ENCODE measurements at regions not wholly inside any gene's neighbourhood (a gene's known extent, or its start where the extent isn't known, plus 50 kb on each side); places are given as distances from the start of the nearest gene placed in this dataset.

- H3K27me3 ChIP-seq (ENCODE audit: insufficient read depth, low read length) = no peaks in the 10 kb centered on the region
- no peak overlapping the region for H3K27ac ChIP-seq (ENCODE audit: low read depth, low read length, poor library complexity, severe bottlenecking)
- TF ChIP-seq EZH2 (IDR thresholded peaks at IDR 0.05; ENCODE audit: borderline replicate concordance, low read length) (no peak), CTCF (IDR thresholded peaks at IDR 0.05; ENCODE audit: low read length) (no peak)
- H3K4me3 ChIP-seq (ENCODE audit: low read depth, low read length, poor library complexity, severe bottlenecking) = no peak overlapping the region
- H3K4me1 ChIP-seq (ENCODE audit: insufficient read depth, low read length, severe bottlenecking) = no peaks in the 10 kb centered on the region
- no peak overlapping the region for H3K4me2 ChIP-seq (ENCODE audit: low read length)
- no peaks in the 10 kb centered on the region for H3K9me2 ChIP-seq (ENCODE audit: low read depth, low read length)
- no peaks in the 10 kb centered on the region for H4K20me1 ChIP-seq (ENCODE audit: insufficient read depth, low read length)
- no peak overlapping the region for H3K9ac ChIP-seq (ENCODE audit: low read length)
- no peak overlapping the region for H2AFZ ChIP-seq (ENCODE audit: low read length)
- no peaks in the 10 kb centered on the region for H3K79me2 ChIP-seq (ENCODE audit: insufficient read depth, low read length)
- no peaks in the 10 kb centered on the region for H3K9me3 ChIP-seq (ENCODE audit: low read length)
- no peaks in the 10 kb centered on the region for H3F3A ChIP-seq (ENCODE audit: insufficient read depth, low read length)
- no peaks in the 10 kb centered on the region for H3K36me3 ChIP-seq (ENCODE audit: insufficient read depth, low read length)
Measured at GRCh38 chr3:127472506-127472905, 118.0 kb downstream of the TPRA1 start.

- TF ChIP-seq EZH2 (IDR thresholded peaks at IDR 0.05; ENCODE audit: borderline replicate concordance, low read length) (no peak), CTCF (IDR thresholded peaks at IDR 0.05; ENCODE audit: low read length) (no peak)
Measured at GRCh38 chr3:127471142-127471541, 119.4 kb downstream of the TPRA1 start.

GRCh38 chr3:127469760-127470159 is 120.8 kb downstream of the TPRA1 start:
- H3K79me2 ChIP-seq (ENCODE audit: insufficient read depth, low read length) = no peaks in the 10 kb centered on the region

More at GRCh38 chr3:127471142-127471541, 119.4 kb downstream of the TPRA1 start:
- H2AFZ ChIP-seq (ENCODE audit: low read length) = no peak overlapping the region
- H3K27me3 ChIP-seq (ENCODE audit: insufficient read depth, low read length) = no peaks in the 10 kb centered on the region
- no peaks in the 10 kb centered on the region for H3K79me2 ChIP-seq (ENCODE audit: insufficient read depth, low read length)
- no peaks in the 10 kb centered on the region for H3F3A ChIP-seq (ENCODE audit: insufficient read depth, low read length)
- H3K4me2 ChIP-seq (ENCODE audit: low read length) = no peak overlapping the region
- no peaks in the 10 kb centered on the region for H3K36me3 ChIP-seq (ENCODE audit: insufficient read depth, low read length)
- H4K20me1 ChIP-seq (ENCODE audit: insufficient read depth, low read length) = no peaks in the 10 kb centered on the region
- H3K27ac ChIP-seq (ENCODE audit: low read depth, low read length, poor library complexity, severe bottlenecking) = no peak overlapping the region
- no peak overlapping the region for H3K4me3 ChIP-seq (ENCODE audit: low read depth, low read length, poor library complexity, severe bottlenecking)
- no peaks in the 10 kb centered on the region for H3K9me2 ChIP-seq (ENCODE audit: low read depth, low read length)
- no peaks in the 10 kb centered on the region for H3K4me1 ChIP-seq (ENCODE audit: insufficient read depth, low read length, severe bottlenecking)
- no peaks in the 10 kb centered on the region for H3K9me3 ChIP-seq (ENCODE audit: low read length)
- H3K9ac ChIP-seq (ENCODE audit: low read length) = no peak overlapping the region

More at GRCh38 chr3:127469760-127470159, 120.8 kb downstream of the TPRA1 start:
- Histone ChIP-seq H2AFZ (ENCODE audit: low read length) (no peak overlapping the region), H3K27ac (ENCODE audit: low read depth, low read length, poor library complexity, severe bottlenecking) (no peak overlapping the region), H3K4me1 (ENCODE audit: insufficient read depth, low read length, severe bottlenecking) (no peaks in the 10 kb centered on the region), H3K9me3 (ENCODE audit: low read length) (no peaks in the 10 kb centered on the region), H3K36me3 (ENCODE audit: insufficient read depth, low read length) (no peaks in the 10 kb centered on the region), H3F3A (ENCODE audit: insufficient read depth, low read length) (no peaks in the 10 kb centered on the region), H4K20me1 (ENCODE audit: insufficient read depth, low read length) (no peaks in the 10 kb centered on the region), H3K4me2 (ENCODE audit: low read length) (no peak overlapping the region), H3K4me3 (ENCODE audit: low read depth, low read length, poor library complexity, severe bottlenecking) (no peak overlapping the region), H3K9ac (ENCODE audit: low read length) (no peak overlapping the region), H3K9me2 (ENCODE audit: low read depth, low read length) (no peaks in the 10 kb centered on the region), H3K27me3 (ENCODE audit: insufficient read depth, low read length) (no peaks in the 10 kb centered on the region)
- no peak for TF ChIP-seq EZH2 (IDR thresholded peaks at IDR 0.05; ENCODE audit: borderline replicate concordance, low read length)
- TF ChIP-seq CTCF (IDR thresholded peaks at IDR 0.05; ENCODE audit: low read length) = no peak

Measured in OCI-LY1 (cell line).